Erythroblast (primary cell): ENCODE measurements at regions not wholly inside any gene's neighbourhood (a gene's known extent, or its start where the extent isn't known, plus 50 kb on each side); places are given as distances from the start of the nearest gene placed in this dataset.

Source experiments
- GATA1 ChIP-seq: IDR thresholded peaks from 2 replicates; pipeline ENCODE4 v1.6.1; 2011; ENCODE audit warnings: low read depth, mild to moderate bottlenecking, control low read depth, low read length, moderate library complexity
- POLR2A ChIP-seq: IDR thresholded peaks from 2 replicates; pipeline ENCODE4 v1.6.1; 2011; ENCODE audit warnings: mild to moderate bottlenecking, low read length

DNA sequence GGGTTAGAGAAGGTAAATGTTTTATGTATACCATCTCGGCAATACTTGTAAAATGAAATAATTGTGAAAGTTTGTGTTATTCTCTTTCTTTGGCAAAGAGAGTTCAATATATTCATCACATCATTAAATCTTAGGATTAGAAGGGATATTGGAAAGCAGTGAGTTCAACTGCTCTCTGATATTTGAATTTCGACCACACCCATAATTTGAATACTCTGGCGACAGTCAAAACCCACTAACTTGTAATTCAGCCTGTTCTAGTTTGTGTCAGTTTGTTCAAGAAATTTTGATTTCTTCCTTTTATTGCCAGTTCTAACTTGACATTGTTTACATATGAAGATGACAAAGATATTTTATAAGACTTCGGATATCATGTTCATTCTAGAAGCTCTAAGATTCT lies 1380.5 kb upstream of the CDH8 start:
- no peak for TF ChIP-seq POLR2A
- no peak for TF ChIP-seq GATA1
